A673 (cell line): ENCODE measurements at regions not wholly inside any gene's neighbourhood (a gene's known extent, or its start where the extent isn't known, plus 50 kb on each side); places are given as distances from the start of the nearest gene placed in this dataset.

Experiments
- BruUV-seq: library from RNA; stranded (reverse); fragments of 400-500 nt; replicated peaks from 2 replicates; lab custom pipeline; 2021; lab: Mats Ljungman, UMichigan
- CTCF ChIA-PET: fragments of 300-600 bp; sonication (Branson Sonifier 250); formaldehyde crosslinking; loops from one replicate; lab custom pipeline; 2022; ENCODE audit warnings: antibody characterized with exemption; lab: Charles Lee
- POLR2A ChIA-PET: fragments of 300-600 bp; sonication (Branson Sonifier 250); formaldehyde crosslinking; loops from one replicate; lab custom pipeline; 2022; ENCODE audit warnings: antibody characterized with exemption; ENCODE audit not compliant: low non-redundant PET; lab: Charles Lee
- DNase-seq: peaks from one replicate; pipeline ENCODE4 v3.0.0-alpha.2; 2015; ENCODE audit warnings: low spot score
- H3K27ac ChIP-seq: fragments of 200-600 bp; sonication (generic); 2 replicates; pipeline ENCODE4 v1.5.1; 2016; ENCODE audit warnings: mixed run types, low read depth, mild to moderate bottlenecking, mixed read lengths, antibody characterized with exemption, low read length; ENCODE audit not compliant: poor library complexity, severe bottlenecking
- H3K27me3 ChIP-seq: fragments of 200-600 bp; sonication (generic); replicated peaks from 2 replicates; pipeline ENCODE4 v1.6.1; 2017; ENCODE audit warnings: mixed run types, low read depth, mild to moderate bottlenecking, mixed read lengths, antibody characterized with exemption, low read length; ENCODE audit not compliant: insufficient read depth, poor library complexity
- H3K36me3 ChIP-seq: fragments of 200-600 bp; sonication (generic); 2 replicates; pipeline ENCODE4 v1.6.1; 2016; ENCODE audit warnings: mixed run types, mild to moderate bottlenecking, mixed read lengths, antibody characterized with exemption, low read length; ENCODE audit not compliant: insufficient read depth, poor library complexity, severe bottlenecking
- H3K4me1 ChIP-seq: fragments of 200-600 bp; sonication (generic); 2 replicates; pipeline ENCODE4 v1.6.1; 2017; ENCODE audit warnings: mixed run types, mild to moderate bottlenecking, mixed read lengths, antibody characterized with exemption, low read length; ENCODE audit not compliant: insufficient read depth, poor library complexity, severe bottlenecking
- H3K4me3 ChIP-seq: fragments of 200-600 bp; sonication (generic); 2 replicates; pipeline ENCODE4 v1.5.1; 2016; ENCODE audit warnings: low read depth, mixed run types, mild to moderate bottlenecking, mixed read lengths, low read length; ENCODE audit not compliant: poor library complexity, severe bottlenecking
- H3K9me3 ChIP-seq: fragments of 200-600 bp; sonication (generic); 2 replicates; pipeline ENCODE4 v1.6.1; 2016; ENCODE audit warnings: mixed run types, low read depth, mild to moderate bottlenecking, mixed read lengths, antibody characterized with exemption, low read length; ENCODE audit not compliant: poor library complexity, severe bottlenecking
- EZH2 ChIP-seq: fragments of 200-600 bp; sonication (generic); IDR thresholded peaks from 2 replicates; pipeline ENCODE4 v1.6.1; 2017; ENCODE audit warnings: borderline replicate concordance, low read depth, mild to moderate bottlenecking, mixed read lengths, antibody characterized with exemption, low read length; ENCODE audit not compliant: poor library complexity, severe bottlenecking
- intact Hi-C: fragments of 100-400 bp; cut with micrococcal nuclease; formaldehyde crosslinking; loops from one replicate; pipeline ENCODE4 v1.10.0; 2022; ENCODE audit not compliant: unreplicated experiment
- TF ChIP-seq, protein P1 (sequence below): fragments of 300-800, 200-600 bp; sonication (generic); conservative IDR thresholded peaks from 2 replicates; pipeline ENCODE4 v1.5.1; 2017; ENCODE audit warnings: low read depth, mild to moderate bottlenecking, antibody characterized with exemption, low read length, moderate library complexity, mixed read lengths

- Histone ChIP-seq H3K36me3 (no peaks in the 10 kb centered on the region), H3K4me3 (no peak overlapping the region), H3K9me3 (no peaks in the 10 kb centered on the region), H3K4me1 (no peaks in the 10 kb centered on the region), H3K27me3 (no peaks in the 10 kb centered on the region), H3K27ac (no peak overlapping the region)
- no TSS peak for BruUV-seq
- POLR2A ChIA-PET = no interaction called here
- DNase-seq = peak; percentile 80
- intact Hi-C loops = no loop called here
- TF ChIP-seq, protein P1, sequence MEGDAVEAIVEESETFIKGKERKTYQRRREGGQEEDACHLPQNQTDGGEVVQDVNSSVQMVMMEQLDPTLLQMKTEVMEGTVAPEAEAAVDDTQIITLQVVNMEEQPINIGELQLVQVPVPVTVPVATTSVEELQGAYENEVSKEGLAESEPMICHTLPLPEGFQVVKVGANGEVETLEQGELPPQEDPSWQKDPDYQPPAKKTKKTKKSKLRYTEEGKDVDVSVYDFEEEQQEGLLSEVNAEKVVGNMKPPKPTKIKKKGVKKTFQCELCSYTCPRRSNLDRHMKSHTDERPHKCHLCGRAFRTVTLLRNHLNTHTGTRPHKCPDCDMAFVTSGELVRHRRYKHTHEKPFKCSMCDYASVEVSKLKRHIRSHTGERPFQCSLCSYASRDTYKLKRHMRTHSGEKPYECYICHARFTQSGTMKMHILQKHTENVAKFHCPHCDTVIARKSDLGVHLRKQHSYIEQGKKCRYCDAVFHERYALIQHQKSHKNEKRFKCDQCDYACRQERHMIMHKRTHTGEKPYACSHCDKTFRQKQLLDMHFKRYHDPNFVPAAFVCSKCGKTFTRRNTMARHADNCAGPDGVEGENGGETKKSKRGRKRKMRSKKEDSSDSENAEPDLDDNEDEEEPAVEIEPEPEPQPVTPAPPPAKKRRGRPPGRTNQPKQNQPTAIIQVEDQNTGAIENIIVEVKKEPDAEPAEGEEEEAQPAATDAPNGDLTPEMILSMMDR = no peak
- no peak for TF ChIP-seq EZH2
- CTCF ChIA-PET = no interaction called here
Observed at GRCh38 chr13:82878536-82878935, 1003.7 kb downstream of the SLITRK1 start.

DNA sequence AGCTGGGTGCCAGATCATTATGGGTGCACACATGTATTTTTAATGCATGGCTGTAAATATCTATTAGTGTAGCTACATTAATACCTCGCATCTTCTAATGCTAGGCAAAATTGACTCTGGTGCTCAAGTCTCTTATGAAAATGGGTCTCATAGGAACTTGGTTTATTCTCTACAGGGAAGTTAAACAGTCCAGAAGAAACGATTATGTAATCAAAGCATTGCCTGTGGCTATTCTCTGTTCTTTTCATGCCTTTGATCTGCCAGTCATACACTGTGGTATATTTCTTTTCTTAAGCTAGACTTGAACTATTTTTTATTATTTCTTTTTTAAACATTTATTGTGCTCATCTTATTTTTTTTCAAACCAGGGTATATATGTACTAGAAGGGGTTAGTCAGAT lies 1015.0 kb downstream of the SLITRK1 start:
- intact Hi-C loops = no loop called here
- H3K4me3 ChIP-seq = no peak overlapping the region
- ChIA-PET POLR2A (no interaction called here), CTCF (no interaction called here)
- no peak for DNase-seq
- H3K4me1 ChIP-seq = no peaks in the 10 kb centered on the region
- no peaks in the 10 kb centered on the region for H3K27me3 ChIP-seq
- no TSS peak for BruUV-seq
- H3K9me3 ChIP-seq = peaks cover 6% of the 10 kb centered on the region
- H3K27ac ChIP-seq = no peak overlapping the region
- TF ChIP-seq EZH2 = no peak
- TF ChIP-seq, protein P1 = no peak
- no peaks in the 10 kb centered on the region for H3K36me3 ChIP-seq

- H3K36me3 ChIP-seq = no peaks in the 10 kb centered on the region
- no peaks in the 10 kb centered on the region for H3K9me3 ChIP-seq
- BruUV-seq = no TSS peak
- no peak for DNase-seq
- H3K27me3 ChIP-seq = no peaks in the 10 kb centered on the region
- H3K27ac ChIP-seq = no peak overlapping the region
- no peaks in the 10 kb centered on the region for H3K4me1 ChIP-seq
- no peak overlapping the region for H3K4me3 ChIP-seq
- CTCF ChIA-PET = no interaction called here
- POLR2A ChIA-PET = no interaction called here
- intact Hi-C loops = no loop called here
- TF ChIP-seq, protein P1 = no peak
Observed at GRCh38 chr13:82850644-82851043, 1031.6 kb downstream of the SLITRK1 start.
